ENCODE measurements at regions not wholly inside any gene's neighbourhood (a gene's known extent, or its start where the extent isn't known, plus 50 kb on each side); places are given as distances from the start of the nearest gene placed in this dataset.

GRCh38 chr10:36182606-36183005 is 540.5 kb upstream of the FZD8 start:
- ChIA-PET CTCF (ENCODE audit: partially characterized antibody) (no interaction called here), POLR2A (ENCODE audit: partially characterized antibody) (no interaction called here)
- Histone ChIP-seq H3K14ac (ENCODE audit: insufficient read length) (no peak overlapping the region), H3K56ac (replicated peaks; ENCODE audit: insufficient read length, low read depth, low read length) (no peak overlapping the region), H4K5ac (ENCODE audit: insufficient read length, low read depth, low read length) (no peak overlapping the region), H4K8ac (ENCODE audit: extremely low read depth, insufficient read depth, low read length) (no peak overlapping the region), H3K18ac (ENCODE audit: extremely low read depth, low read length) (no peak overlapping the region), H2BK20ac (ENCODE audit: low read length) (no peak overlapping the region), H2BK15ac (ENCODE audit: low read length) (no peak overlapping the region), H3K79me2 (ENCODE audit: control insufficient read depth in 1 of 2, insufficient read depth in 2 of 2, low read length in 2 of 2) (no peaks in the 10 kb centered on the region), H3K36me3 (ENCODE audit: control insufficient read depth in 2 of 4, insufficient read depth in 4 of 4, low read length in 3 of 4) (no peaks in the 10 kb centered on the region), H2BK5ac (ENCODE audit: low read depth, low read length) (no peak overlapping the region), H2BK120ac (replicated peaks; ENCODE audit: low read depth, low read length) (no peak overlapping the region), H3K4ac (replicated peaks; ENCODE audit: insufficient read length, low read depth, low read length) (no peak overlapping the region), H2AK5ac (ENCODE audit: low read depth, low read length) (no peak overlapping the region), H3K23me2 (ENCODE audit: low read depth, low read length) (no peaks in the 10 kb centered on the region; the same call in 1 of the 2 replicates), H4K91ac (replicated peaks; ENCODE audit: insufficient read length, low read length) (no peak overlapping the region), H3K4me3 (ENCODE audit: extremely low read depth in 1 of 4, insufficient read depth in 2 of 4, low read depth in 3 of 4, low read length in 4 of 4) (no peak overlapping the region), H2AFZ (ENCODE audit: low read length) (no peak overlapping the region), H3K9ac (replicated peaks in 1 of 4; ENCODE audit: extremely low read depth in 1 of 4, low read depth in 3 of 4, low read length in 3 of 4) (no peak overlapping the region), H2BK12ac (ENCODE audit: low read depth, low read length) (no peak overlapping the region), H3K79me1 (ENCODE audit: low read depth, low read length) (no peaks in the 10 kb centered on the region), H3K9me3 (ENCODE audit: insufficient read depth in 2 of 2, low read depth in 1 of 2, low read length in 1 of 2) (no peaks in the 10 kb centered on the region), H4K20me1 (replicated peaks in 1 of 2; ENCODE audit: control insufficient read depth in 1 of 2, insufficient read depth in 2 of 2, low read length in 2 of 2) (no peaks in the 10 kb centered on the region), H3K4me1 (replicated peaks in 1 of 4; ENCODE audit: control insufficient read depth in 3 of 4, insufficient read depth in 4 of 4, low read length in 3 of 4) (peaks cover 2 to 5% (median 4%) of the 10 kb centered on the region in 4 experiments; a peak in 6 of 7 replicates), H3K27ac (ENCODE audit: low read depth, low read length) (no peak overlapping the region), H3K23ac (ENCODE audit: insufficient read length) (no peak overlapping the region), H3K4me2 (ENCODE audit: insufficient read depth in 1 of 2, low read depth in 2 of 2, low read length in 2 of 2) (no peak overlapping the region), H3K27me3 (replicated peaks in 1 of 4; ENCODE audit: control insufficient read depth in 3 of 4, extremely low read depth in 1 of 4, insufficient read depth in 3 of 4, low read length in 3 of 4) (peaks cover 0 to 8% (median 3%) of the 10 kb centered on the region in 4 experiments; a peak in 3 of 7 replicates)
- WGBS, 2 experiments (ENCODE audit: extremely low coverage in 1 of 2, insufficient coverage in 1 of 2, insufficient read length in 1 of 2, insufficient replicate concordance in 2 of 2, low coverage in 1 of 2, low lambda C conversion rate in 2 of 2, missing lambda C conversion rate in 1 of 2) = 80% methylated on average over 4 of the region's 4 CpGs; no CpG with 5 or more reads in 1 of the 2 experiments
- DNase-seq (ENCODE audit: low read depth in 1 of 2, low spot score in 2 of 2) (no peak), FAIRE-seq (no peak)
- TF ChIP-seq CBX5 (IDR thresholded peaks at IDR 0.05; ENCODE audit: low read depth, low read length) (no peak), TAF1 (IDR thresholded peaks at IDR 0.05; ENCODE audit: low read depth, low read length) (no peak), SIX5 (IDR thresholded peaks at IDR 0.05; ENCODE audit: low read depth, low read length) (no peak), SIRT6 (IDR thresholded peaks at IDR 0.05; ENCODE audit: low read length) (no peak), NANOG (IDR thresholded peaks at IDR 0.05; ENCODE audit: insufficient read depth, low read depth, low read length, poor library complexity, severe bottlenecking) (no peak), HDAC6 (IDR thresholded peaks at IDR 0.05; ENCODE audit: low read depth, low read length) (no peak), CBX8 (IDR thresholded peaks at IDR 0.05; ENCODE audit: borderline replicate concordance, low read depth, low read length) (no peak), ZNF274 (IDR thresholded peaks at IDR 0.05; ENCODE audit: borderline replicate concordance, extremely low read depth, low read length) (no peak), SP2 (IDR thresholded peaks at IDR 0.05; ENCODE audit: low read length) (no peak), SIN3A (conservative IDR thresholded peaks at IDR 0.05 in 1 of 2, IDR thresholded peaks at IDR 0.05 in 1 of 2; ENCODE audit: low read depth in 1 of 2, low read length in 2 of 2) (no peak)
